GM18502 (cell line): ENCODE measurements at regions not wholly inside any gene's neighbourhood (a gene's known extent, or its start where the extent isn't known, plus 50 kb on each side); places are given as distances from the start of the nearest gene placed in this dataset.
A peak's percentile ranks its signal among the peaks of the same experiment; 100 is the strongest.

ENCODE experiments used
- ATAC-seq: cut with Tn5 transposase; IDR thresholded peaks from one replicate; pipeline ENCODE4 v1.9.1; 2021; ENCODE audit warnings: mild to moderate bottlenecking; ENCODE audit not compliant: unreplicated experiment, poor library complexity

- no peak for ATAC-seq
These were observed 68.2 kb upstream of the XYLT1 start for GRCh38 chr16:17538927-17539326.

GRCh38 chr16:17532338-17532995 lies 61.7 kb upstream of the XYLT1 start:
- ATAC-seq, result no peak

- peak; percentile 72 for ATAC-seq
These were observed 59.4 kb upstream of the XYLT1 start for GRCh38 chr16:17529982-17530760.

- ATAC-seq, result no peak
These were observed 56.5 kb upstream of the XYLT1 start for GRCh38 chr16:17526956-17527937.

- ATAC-seq, result no peak
These were observed 53.9 kb upstream of the XYLT1 start for GRCh38 chr16:17524656-17525055.

GRCh38 chr16:17520561-17520960 lies 49.8 kb upstream of the XYLT1 start:
- no peak for ATAC-seq
